Omental fat pad (tissue), 3 donors: ENCODE measurements at regions not wholly inside any gene's neighbourhood (a gene's known extent, or its start where the extent isn't known, plus 50 kb on each side); places are given as distances from the start of the nearest gene placed in this dataset.

Experiments
- ATAC-seq: fragments of 150-250 bp; one replicate; pipeline ENCODE4 v1.9.1; 2016; ENCODE audit warnings: mild to moderate bottlenecking, moderate library complexity; ENCODE audit not compliant: low FRiP score
- DNase-seq: peaks from one replicate; pipeline ENCODE4 v3.0.0-alpha.2; 2019; ENCODE audit warnings: low spot score
- CTCF ChIP-seq, 3 donors: fragments of 450-650 bp; IDR thresholded peaks; one replicate each; pipeline ENCODE4 v1.5.1; 2016 to 2017; ENCODE audit warnings: antibody characterized with exemption in 3 of 3, mild to moderate bottlenecking in 3 of 3, moderate library complexity in 2 of 3

- no peak for DNase-seq
- no peak for TF ChIP-seq CTCF (IDR thresholded peaks at IDR 0.05)
- ATAC-seq, result no peak
These were observed 112.3 kb upstream of the BCL2L14 start for GRCh38 chr12:11958221-11959091.

- DNase-seq (no peak), ATAC-seq (no peak)
- no peak for TF ChIP-seq CTCF (IDR thresholded peaks at IDR 0.05)
These were observed 111.5 kb upstream of the BCL2L14 start for GRCh38 chr12:11959117-11959823.

GRCh38 chr12:11960646-11961045 is 110.1 kb upstream of the BCL2L14 start:
- DNase-seq, result no peak
- TF ChIP-seq CTCF (IDR thresholded peaks at IDR 0.05), result no peak
- ATAC-seq, result no peak

- no peak for TF ChIP-seq CTCF (IDR thresholded peaks at IDR 0.05)
- ATAC-seq, result no peak
These were observed 109.1 kb upstream of the BCL2L14 start for GRCh38 chr12:11961686-11962085.

GRCh38 chr12:11962860-11963259 is 107.9 kb upstream of the BCL2L14 start:
- no peak for TF ChIP-seq CTCF (IDR thresholded peaks at IDR 0.05)

More at GRCh38 chr12:11961686-11962085, 109.1 kb upstream of the BCL2L14 start:
- DNase-seq, result no peak

GRCh38 chr12:11963841-11964471 is 106.8 kb upstream of the BCL2L14 start:
- DNase-seq, result no peak
- no peak for TF ChIP-seq CTCF (IDR thresholded peaks at IDR 0.05)
- no peak for ATAC-seq

More at GRCh38 chr12:11962860-11963259, 107.9 kb upstream of the BCL2L14 start:
- no peak for ATAC-seq
- DNase-seq, result no peak
